Upper lobe of left lung (tissue), 4 donors: ENCODE measurements at regions not wholly inside any gene's neighbourhood (a gene's known extent, or its start where the extent isn't known, plus 50 kb on each side); places are given as distances from the start of the nearest gene placed in this dataset.

Source experiments
- EP300 ChIP-seq, 4 donors: sonication (generic); formaldehyde crosslinking; IDR thresholded peaks; one replicate each; pipeline ENCODE4 v1.5.1; 2017; ENCODE audit warnings: antibody characterized with exemption in 4 of 4, control low read depth in 2 of 4
- POLR2A ChIP-seq, 4 donors: fragments of 450-650 bp; IDR thresholded peaks; one replicate each; pipeline ENCODE4 v1.5.1; 2016 to 2017; ENCODE audit warnings: antibody characterized with exemption in 4 of 4, mild to moderate bottlenecking in 2 of 4
- POLR2AphosphoS5 ChIP-seq, 2 donors: sonication (generic); formaldehyde crosslinking; IDR thresholded peaks; one replicate each; pipeline ENCODE4 v1.5.1; 2017; ENCODE audit warnings: antibody characterized with exemption in 2 of 2
- TF ChIP-seq, protein P1 (sequence below), 6 experiments: fragments of 450-650 bp in 4 of 6; fragments of 200-600 bp in 2 of 6; sonication (generic) in 2 of 6; IDR thresholded peaks; one replicate each; pipeline ENCODE4 v1.5.1; 2016 to 2019; ENCODE audit warnings: antibody characterized with exemption in 6 of 6

DNA sequence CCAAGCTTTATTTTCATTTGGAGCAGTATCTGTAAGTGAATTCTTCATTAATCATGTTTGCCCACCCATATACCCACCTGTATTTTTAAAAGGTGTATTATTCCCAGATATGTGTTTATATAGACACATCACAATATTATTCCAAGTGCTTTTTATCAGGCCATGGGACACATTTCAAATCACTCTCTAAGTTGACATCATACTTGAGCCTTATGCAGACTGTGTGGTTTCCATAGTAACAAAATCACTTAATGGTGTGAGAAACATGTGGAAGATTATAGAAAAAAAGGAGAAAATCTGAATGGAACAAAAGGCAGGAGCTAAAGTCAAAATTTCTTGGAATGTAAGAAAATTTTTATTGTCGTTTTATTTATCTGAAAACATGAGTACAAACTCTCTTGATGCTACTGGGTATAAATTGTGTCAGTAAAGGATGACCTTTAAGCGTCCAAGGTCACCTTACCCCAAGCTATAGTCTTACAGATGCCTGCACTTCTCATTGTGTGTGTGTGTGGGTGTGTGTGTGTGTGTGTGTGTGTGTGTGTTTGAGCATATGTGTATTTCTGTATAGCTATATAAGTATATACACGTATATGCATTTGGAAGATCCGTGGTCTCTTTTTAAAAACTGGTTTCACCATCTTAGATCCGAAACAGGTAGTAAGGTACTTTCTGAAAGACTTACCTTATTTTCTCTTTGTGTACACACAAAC is 79.8 kb upstream of the CCN6 start:
- TF ChIP-seq, protein P1, sequence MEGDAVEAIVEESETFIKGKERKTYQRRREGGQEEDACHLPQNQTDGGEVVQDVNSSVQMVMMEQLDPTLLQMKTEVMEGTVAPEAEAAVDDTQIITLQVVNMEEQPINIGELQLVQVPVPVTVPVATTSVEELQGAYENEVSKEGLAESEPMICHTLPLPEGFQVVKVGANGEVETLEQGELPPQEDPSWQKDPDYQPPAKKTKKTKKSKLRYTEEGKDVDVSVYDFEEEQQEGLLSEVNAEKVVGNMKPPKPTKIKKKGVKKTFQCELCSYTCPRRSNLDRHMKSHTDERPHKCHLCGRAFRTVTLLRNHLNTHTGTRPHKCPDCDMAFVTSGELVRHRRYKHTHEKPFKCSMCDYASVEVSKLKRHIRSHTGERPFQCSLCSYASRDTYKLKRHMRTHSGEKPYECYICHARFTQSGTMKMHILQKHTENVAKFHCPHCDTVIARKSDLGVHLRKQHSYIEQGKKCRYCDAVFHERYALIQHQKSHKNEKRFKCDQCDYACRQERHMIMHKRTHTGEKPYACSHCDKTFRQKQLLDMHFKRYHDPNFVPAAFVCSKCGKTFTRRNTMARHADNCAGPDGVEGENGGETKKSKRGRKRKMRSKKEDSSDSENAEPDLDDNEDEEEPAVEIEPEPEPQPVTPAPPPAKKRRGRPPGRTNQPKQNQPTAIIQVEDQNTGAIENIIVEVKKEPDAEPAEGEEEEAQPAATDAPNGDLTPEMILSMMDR (IDR thresholded peaks at IDR 0.05) = no peak
- TF ChIP-seq POLR2AphosphoS5 (IDR thresholded peaks at IDR 0.05) (no peak), POLR2A (IDR thresholded peaks at IDR 0.05) (no peak), EP300 (IDR thresholded peaks at IDR 0.05) (no peak)
